ENCODE measurements at regions not wholly inside any gene's neighbourhood (a gene's known extent, or its start where the extent isn't known, plus 50 kb on each side); places are given as distances from the start of the nearest gene placed in this dataset.

DNA sequence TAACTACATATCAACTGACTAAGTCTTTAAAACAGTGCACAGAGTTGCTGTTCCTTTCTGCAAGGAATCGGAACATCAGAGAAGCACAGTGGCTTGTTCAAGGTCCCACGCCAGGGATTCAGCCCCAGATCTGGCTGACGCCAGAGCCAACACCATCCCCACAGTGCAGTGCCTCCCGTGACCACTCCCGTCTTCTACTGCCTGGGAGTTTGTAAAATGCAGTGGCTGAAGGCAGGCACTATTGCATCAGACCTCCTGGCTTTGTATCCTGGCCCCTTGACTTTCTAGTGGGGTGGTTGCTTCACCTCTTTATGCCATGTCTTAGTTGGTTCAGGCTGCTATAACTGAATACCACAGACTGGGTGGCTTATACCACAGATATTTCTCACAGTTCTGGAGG is 131.0 kb downstream of the NSG2 start:
- DNase-seq (ENCODE audit: insufficient read length, low spot score) (no peak), FAIRE-seq (no peak)
- TF ChIP-seq POLR2A (IDR thresholded peaks at IDR 0.05; ENCODE audit: low read depth, low read length) (no peak), TAF1 (IDR thresholded peaks at IDR 0.05; ENCODE audit: low read depth, low read length) (no peak), POLR2AphosphoS5 (IDR thresholded peaks at IDR 0.05; ENCODE audit: low read depth, low read length) (no peak), POU2F2 (IDR thresholded peaks at IDR 0.05; ENCODE audit: low read depth, low read length) (no peak), PAX5 (IDR thresholded peaks at IDR 0.05; ENCODE audit: insufficient read depth, low read length, severe bottlenecking) (no peak), SPI1 (IDR thresholded peaks at IDR 0.05; ENCODE audit: low read depth, low read length) (no peak)

DNA sequence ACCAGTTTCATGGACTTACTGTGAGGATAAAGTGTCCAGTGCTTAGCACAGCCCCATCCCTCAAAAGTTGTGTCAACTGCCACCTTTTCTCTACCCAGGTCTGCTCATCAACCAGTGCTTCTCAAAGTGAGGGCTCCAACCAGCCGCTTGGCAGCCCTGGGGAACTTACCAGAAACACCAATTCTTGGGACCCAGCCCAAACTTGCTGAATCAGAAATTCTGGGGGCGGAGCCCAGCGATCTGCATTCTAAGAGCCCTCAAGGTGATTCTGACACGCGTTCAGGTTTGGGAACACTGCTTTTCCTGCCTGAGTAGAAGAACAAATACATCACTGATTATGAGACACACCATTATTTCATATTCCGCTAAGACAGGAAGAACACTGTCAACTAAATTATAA is 132.0 kb downstream of the NSG2 start:
- DNase-seq (ENCODE audit: insufficient read length, low spot score), result no peak
- no peak for FAIRE-seq
- TF ChIP-seq POLR2A (IDR thresholded peaks at IDR 0.05; ENCODE audit: low read depth, low read length), result no peak
- TF ChIP-seq POU2F2 (IDR thresholded peaks at IDR 0.05; ENCODE audit: low read depth, low read length), result no peak
- no peak for TF ChIP-seq POLR2AphosphoS5 (IDR thresholded peaks at IDR 0.05; ENCODE audit: low read depth, low read length)
- TF ChIP-seq PAX5 (IDR thresholded peaks at IDR 0.05; ENCODE audit: insufficient read depth, low read length, severe bottlenecking), result no peak
- TF ChIP-seq TAF1 (IDR thresholded peaks at IDR 0.05; ENCODE audit: low read depth, low read length), result no peak
- no peak for TF ChIP-seq SPI1 (IDR thresholded peaks at IDR 0.05; ENCODE audit: low read depth, low read length)

DNA sequence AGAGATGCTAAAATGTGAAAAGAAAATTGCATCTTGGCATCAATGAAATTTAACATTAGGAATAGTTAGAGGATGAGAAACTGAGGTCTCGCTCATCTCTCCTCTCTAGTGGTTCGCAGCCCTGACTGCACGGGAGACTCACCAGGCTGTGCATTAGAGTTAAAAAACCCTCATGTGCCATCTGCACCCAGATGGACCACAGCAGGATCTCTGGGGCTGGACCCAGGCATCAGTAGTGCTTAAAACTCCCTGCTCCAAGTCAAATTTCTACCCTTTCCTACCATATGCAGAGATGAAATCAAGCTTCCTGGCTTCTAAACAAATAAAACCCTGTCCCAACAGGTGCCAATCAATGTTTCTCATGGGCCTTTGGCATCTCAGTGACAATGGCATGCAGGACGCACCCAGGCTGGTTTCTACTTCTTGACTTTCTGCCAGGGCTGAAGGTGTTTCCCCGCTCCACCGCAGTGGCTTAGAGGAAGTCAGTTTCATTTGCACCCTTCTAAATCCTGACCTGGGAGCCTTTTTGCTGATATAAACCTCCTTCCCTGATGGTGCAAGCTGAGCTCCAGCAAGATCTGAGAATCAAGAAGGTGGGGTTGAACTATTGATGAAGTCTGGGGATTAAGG is 132.6 kb downstream of the NSG2 start:
- TF ChIP-seq TAF1 (IDR thresholded peaks at IDR 0.05; ENCODE audit: low read depth, low read length) (no peak), PAX5 (IDR thresholded peaks at IDR 0.05; ENCODE audit: insufficient read depth, low read length, severe bottlenecking) (no peak), POLR2A (IDR thresholded peaks at IDR 0.05; ENCODE audit: low read depth, low read length) (no peak)
- no peak for DNase-seq (ENCODE audit: insufficient read length, low spot score)
- no peak for FAIRE-seq

DNA sequence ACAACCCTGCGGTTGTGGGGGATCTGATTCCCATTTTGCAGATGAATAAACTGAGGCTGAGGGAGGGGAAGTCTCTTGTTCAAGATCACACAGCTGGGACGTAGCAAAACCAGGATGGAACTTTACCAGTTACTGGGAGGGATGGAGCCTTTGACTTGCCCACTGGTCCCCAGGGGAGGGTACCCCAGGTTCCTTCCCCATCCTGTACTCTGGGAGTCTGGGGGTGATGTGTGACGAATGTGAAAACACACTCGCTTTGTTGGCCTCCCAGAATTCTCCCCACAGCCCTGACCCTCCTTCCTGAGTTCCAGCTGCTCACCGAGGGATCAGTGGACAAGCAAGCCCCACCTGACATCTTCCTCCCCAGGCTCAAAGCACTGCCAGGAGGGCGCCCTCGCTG is 135.1 kb downstream of the NSG2 start:
- FAIRE-seq (no peak), DNase-seq (ENCODE audit: insufficient read length, low spot score) (no peak)
- TF ChIP-seq TAF1 (IDR thresholded peaks at IDR 0.05; ENCODE audit: low read depth, low read length) (no peak), POLR2AphosphoS5 (IDR thresholded peaks at IDR 0.05; ENCODE audit: low read depth, low read length) (no peak), PAX5 (IDR thresholded peaks at IDR 0.05; ENCODE audit: insufficient read depth, low read length, severe bottlenecking) (no peak), SPI1 (IDR thresholded peaks at IDR 0.05; ENCODE audit: low read depth, low read length) (no peak), POU2F2 (IDR thresholded peaks at IDR 0.05; ENCODE audit: low read depth, low read length) (no peak), POLR2A (IDR thresholded peaks at IDR 0.05; ENCODE audit: low read depth, low read length) (no peak)

DNA sequence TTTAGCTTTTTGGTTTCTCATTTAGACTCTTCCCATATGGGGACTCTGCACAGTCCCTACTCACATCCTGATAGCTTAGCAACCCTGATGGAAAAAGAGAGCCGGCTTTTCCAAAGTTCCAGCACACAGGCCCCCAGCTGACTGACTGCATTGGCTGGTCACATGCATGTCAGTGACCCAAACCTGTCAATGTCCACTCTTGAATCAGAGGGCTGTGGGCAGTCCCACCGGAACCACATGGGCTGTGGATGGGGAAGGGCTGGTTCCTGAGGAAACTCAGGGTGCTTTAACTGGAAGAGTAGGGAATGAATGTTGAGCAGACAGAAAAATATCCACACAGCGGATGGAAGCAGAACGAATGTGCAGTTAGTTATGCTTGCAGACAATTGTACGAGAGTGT is 136.6 kb downstream of the NSG2 start:
- no peak for TF ChIP-seq POLR2A (IDR thresholded peaks at IDR 0.05; ENCODE audit: low read depth, low read length)
- no peak for TF ChIP-seq TAF1 (IDR thresholded peaks at IDR 0.05; ENCODE audit: low read depth, low read length)
- TF ChIP-seq PAX5 (IDR thresholded peaks at IDR 0.05; ENCODE audit: insufficient read depth, low read length, severe bottlenecking), result no peak
- TF ChIP-seq POU2F2 (IDR thresholded peaks at IDR 0.05; ENCODE audit: low read depth, low read length), result no peak
- no peak for TF ChIP-seq POLR2AphosphoS5 (IDR thresholded peaks at IDR 0.05; ENCODE audit: low read depth, low read length)
- TF ChIP-seq SPI1 (IDR thresholded peaks at IDR 0.05; ENCODE audit: low read depth, low read length), result no peak
- FAIRE-seq, result no peak
- no peak for DNase-seq (ENCODE audit: insufficient read length, low spot score)

DNA sequence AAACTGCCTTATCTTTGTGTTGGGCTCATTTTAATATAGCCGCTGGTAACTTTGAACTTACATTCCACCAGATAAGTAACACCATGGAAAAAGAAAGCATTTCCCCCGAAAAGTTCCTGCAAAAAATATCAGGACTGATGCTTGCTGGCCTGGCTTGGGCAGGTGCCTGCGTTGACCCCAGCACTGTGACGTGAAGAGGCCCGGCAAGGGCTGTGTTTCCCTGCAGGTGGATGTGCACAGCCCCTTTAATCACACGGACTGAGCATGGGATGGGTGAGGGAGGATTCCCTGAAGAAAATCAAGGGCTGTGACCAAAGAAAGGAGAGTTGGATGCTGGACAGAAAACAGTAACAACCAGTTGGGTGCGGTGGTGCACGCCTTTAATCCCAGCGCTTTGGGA is 138.2 kb downstream of the NSG2 start:
- DNase-seq (ENCODE audit: insufficient read length, low spot score) (no peak), FAIRE-seq (no peak)
- TF ChIP-seq POLR2AphosphoS5 (IDR thresholded peaks at IDR 0.05; ENCODE audit: low read depth, low read length) (no peak), POU2F2 (IDR thresholded peaks at IDR 0.05; ENCODE audit: low read depth, low read length) (no peak), PAX5 (IDR thresholded peaks at IDR 0.05; ENCODE audit: insufficient read depth, low read length, severe bottlenecking) (no peak), POLR2A (IDR thresholded peaks at IDR 0.05; ENCODE audit: low read depth, low read length) (no peak), TAF1 (IDR thresholded peaks at IDR 0.05; ENCODE audit: low read depth, low read length) (no peak), SPI1 (IDR thresholded peaks at IDR 0.05; ENCODE audit: low read depth, low read length) (no peak)

DNA sequence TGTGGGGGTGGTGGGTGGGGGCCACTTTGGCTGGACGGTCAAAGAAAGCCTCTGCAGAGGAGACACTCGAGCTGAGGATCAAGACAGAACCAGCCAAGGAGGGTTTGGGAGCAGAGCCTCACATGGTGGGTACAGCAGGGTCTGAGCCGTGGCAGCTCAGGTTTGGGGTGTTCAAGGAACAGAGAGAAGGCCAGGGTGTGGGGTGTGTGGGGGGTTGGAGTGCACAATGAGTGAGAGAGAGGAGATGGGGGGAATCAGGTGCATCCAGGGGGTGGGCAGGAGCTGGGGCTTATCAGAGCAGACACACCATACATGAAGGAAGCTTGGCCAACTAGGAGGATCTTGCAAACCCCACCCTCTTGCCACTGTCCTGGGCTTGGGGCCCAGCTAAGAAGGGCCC is 140.0 kb downstream of the NSG2 start:
- FAIRE-seq, result no peak
- no peak for DNase-seq (ENCODE audit: insufficient read length, low spot score)
- TF ChIP-seq PAX5 (IDR thresholded peaks at IDR 0.05; ENCODE audit: insufficient read depth, low read length, severe bottlenecking) (no peak), TAF1 (IDR thresholded peaks at IDR 0.05; ENCODE audit: low read depth, low read length) (no peak), POU2F2 (IDR thresholded peaks at IDR 0.05; ENCODE audit: low read depth, low read length) (no peak), POLR2A (IDR thresholded peaks at IDR 0.05; ENCODE audit: low read depth, low read length) (no peak), POLR2AphosphoS5 (IDR thresholded peaks at IDR 0.05; ENCODE audit: low read depth, low read length) (no peak), SPI1 (IDR thresholded peaks at IDR 0.05; ENCODE audit: low read depth, low read length) (no peak)

DNA sequence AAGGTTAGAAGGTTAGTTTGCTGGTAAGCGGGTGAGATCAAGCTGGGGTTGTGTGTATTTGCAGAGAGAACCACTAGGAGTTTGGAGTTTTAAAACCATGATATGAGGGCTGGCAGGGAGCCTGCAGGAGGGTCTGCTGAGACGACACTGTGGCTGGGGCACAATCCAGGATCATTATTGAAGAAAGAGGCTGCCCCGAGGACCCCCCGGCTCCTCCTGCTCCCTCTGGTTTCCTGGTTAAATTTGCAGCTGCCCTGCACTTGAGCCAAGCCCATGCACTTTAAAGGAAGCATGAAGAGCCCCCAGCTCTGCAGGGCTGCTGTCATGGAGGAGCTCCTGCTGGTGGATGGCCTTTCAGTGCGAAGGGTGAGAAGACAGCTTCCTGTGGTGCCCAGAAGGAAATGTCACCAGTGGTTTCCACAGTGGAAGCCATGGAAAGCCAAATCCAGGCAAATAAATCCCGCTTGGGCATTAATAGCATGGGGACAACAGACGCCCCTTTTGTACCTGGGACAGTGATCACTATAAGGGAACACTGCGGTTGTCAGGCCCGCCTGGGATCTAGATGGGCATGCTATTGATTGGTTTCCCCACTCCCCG is 140.7 kb downstream of the NSG2 start:
- FAIRE-seq (no peak), DNase-seq (ENCODE audit: insufficient read length, low spot score) (no peak)
- TF ChIP-seq SPI1 (IDR thresholded peaks at IDR 0.05; ENCODE audit: low read depth, low read length) (no peak), PAX5 (IDR thresholded peaks at IDR 0.05; ENCODE audit: insufficient read depth, low read length, severe bottlenecking) (no peak), POLR2AphosphoS5 (IDR thresholded peaks at IDR 0.05; ENCODE audit: low read depth, low read length) (no peak), POLR2A (IDR thresholded peaks at IDR 0.05; ENCODE audit: low read depth, low read length) (no peak), TAF1 (IDR thresholded peaks at IDR 0.05; ENCODE audit: low read depth, low read length) (no peak), POU2F2 (IDR thresholded peaks at IDR 0.05; ENCODE audit: low read depth, low read length) (no peak)

DNA sequence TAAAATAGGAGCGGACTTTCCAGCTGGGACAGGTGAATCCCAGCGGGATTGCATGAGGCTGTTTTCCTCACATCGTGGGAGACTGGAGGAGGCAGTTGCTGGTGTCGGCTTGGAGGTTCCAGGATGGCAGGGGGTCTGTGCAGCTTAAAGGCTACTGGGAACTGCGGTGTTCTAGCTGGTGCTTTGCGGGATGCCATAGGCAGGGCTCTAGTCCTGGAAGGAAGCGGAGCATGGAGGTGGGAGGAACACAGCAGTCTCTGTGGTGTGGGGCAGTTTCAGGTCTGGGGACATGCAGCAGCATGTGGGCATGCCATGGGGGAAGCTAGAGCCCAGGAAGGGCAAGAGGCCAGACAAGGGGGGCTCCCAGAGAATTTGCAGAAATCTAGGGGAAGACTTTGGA is 141.5 kb downstream of the NSG2 start:
- FAIRE-seq, result no peak
- no peak for DNase-seq (ENCODE audit: insufficient read length, low spot score)
- no peak for TF ChIP-seq TAF1 (IDR thresholded peaks at IDR 0.05; ENCODE audit: low read depth, low read length)
- no peak for TF ChIP-seq POLR2A (IDR thresholded peaks at IDR 0.05; ENCODE audit: low read depth, low read length)
- no peak for TF ChIP-seq POLR2AphosphoS5 (IDR thresholded peaks at IDR 0.05; ENCODE audit: low read depth, low read length)
- TF ChIP-seq PAX5 (IDR thresholded peaks at IDR 0.05; ENCODE audit: insufficient read depth, low read length, severe bottlenecking), result no peak
- no peak for TF ChIP-seq POU2F2 (IDR thresholded peaks at IDR 0.05; ENCODE audit: low read depth, low read length)
- no peak for TF ChIP-seq SPI1 (IDR thresholded peaks at IDR 0.05; ENCODE audit: low read depth, low read length)

Measured in GM12891 (cell line).